ENCODE measurements at regions not wholly inside any gene's neighbourhood (a gene's known extent, or its start where the extent isn't known, plus 50 kb on each side); places are given as distances from the start of the nearest gene placed in this dataset.
"Not testable (repeated sequence)": the region's sequence is repeated elsewhere in the genome, so short reads cannot be mapped to it uniquely, and the experiment has no call there.

GRCh38 chr13:87925006-87925405, 253.8 kb downstream of the SLITRK5 start:
- no peaks in the 10 kb centered on the region for H3K36me3 ChIP-seq (ENCODE audit: insufficient read depth, low read depth, low read length)
- no peak overlapping the region for H3K4me3 ChIP-seq (ENCODE audit: low read length)

DNA sequence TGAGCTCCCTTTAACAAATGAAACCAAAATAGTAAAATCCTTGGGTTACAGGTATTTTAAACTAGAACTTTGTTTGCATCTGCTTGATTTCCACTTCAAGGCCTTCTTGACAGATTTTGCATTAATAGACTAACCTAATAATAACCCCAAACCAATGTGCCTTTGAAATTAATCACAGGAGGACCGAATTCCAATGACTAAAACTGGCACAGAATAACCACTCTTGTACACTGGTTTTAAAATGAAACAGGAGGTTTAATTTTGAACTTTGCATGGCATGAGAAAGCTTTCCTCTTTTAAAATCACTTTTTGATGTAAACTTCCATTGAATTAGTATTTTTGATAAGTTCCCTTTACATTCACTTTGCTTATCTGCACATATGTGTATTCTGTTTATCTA, 269.6 kb downstream of the SLITRK5 start:
- Histone ChIP-seq H3K9me3 (ENCODE audit: insufficient read depth, low read depth, low read length) (no peaks in the 10 kb centered on the region), H3K4me1 (ENCODE audit: insufficient read depth, low read length) (no peaks in the 10 kb centered on the region), H3K27ac (ENCODE audit: low read length) (no peak overlapping the region), H3K27me3 (ENCODE audit: insufficient read depth, low read length) (no peaks in the 10 kb centered on the region), H3K4me3 (ENCODE audit: low read length) (no peak overlapping the region), H3K36me3 (ENCODE audit: insufficient read depth, low read depth, low read length) (no peaks in the 10 kb centered on the region), H3K9ac (ENCODE audit: low read depth, low read length) (no peak overlapping the region)

More at GRCh38 chr13:87925006-87925405, 253.8 kb downstream of the SLITRK5 start:
- H3K27me3 ChIP-seq (ENCODE audit: insufficient read depth, low read length): no peaks in the 10 kb centered on the region
- peaks cover 4% of the 10 kb centered on the region; the same call in 1 of the 2 replicates for H3K4me1 ChIP-seq (ENCODE audit: insufficient read depth, low read length)
- H3K27ac ChIP-seq (ENCODE audit: low read length): no peak overlapping the region
- no peaks in the 10 kb centered on the region for H3K9me3 ChIP-seq (ENCODE audit: insufficient read depth, low read depth, low read length)
- no peak overlapping the region for H3K9ac ChIP-seq (ENCODE audit: low read depth, low read length)

- no peaks in the 10 kb centered on the region for H3K27me3 ChIP-seq (ENCODE audit: insufficient read depth, low read length)
- H3K9me3 ChIP-seq (ENCODE audit: insufficient read depth, low read depth, low read length): no peaks in the 10 kb centered on the region
- no peaks in the 10 kb centered on the region for H3K36me3 ChIP-seq (ENCODE audit: insufficient read depth, low read depth, low read length)
- H3K9ac ChIP-seq (ENCODE audit: low read depth, low read length): no peak overlapping the region
- H3K4me3 ChIP-seq (ENCODE audit: low read length): no peak overlapping the region
- H3K27ac ChIP-seq (ENCODE audit: low read length): no peak overlapping the region
- no peaks in the 10 kb centered on the region for H3K4me1 ChIP-seq (ENCODE audit: insufficient read depth, low read length)
Measured at GRCh38 chr13:87941226-87941625, 270.1 kb downstream of the SLITRK5 start.

- no peak overlapping the region for H3K4me3 ChIP-seq (ENCODE audit: low read length)
- H3K9ac ChIP-seq (ENCODE audit: low read depth, low read length): no peak overlapping the region
- no peaks in the 10 kb centered on the region for H3K27me3 ChIP-seq (ENCODE audit: insufficient read depth, low read length)
- no peaks in the 10 kb centered on the region for H3K9me3 ChIP-seq (ENCODE audit: insufficient read depth, low read depth, low read length)
- H3K36me3 ChIP-seq (ENCODE audit: insufficient read depth, low read depth, low read length): no peaks in the 10 kb centered on the region
- H3K4me1 ChIP-seq (ENCODE audit: insufficient read depth, low read length): no peaks in the 10 kb centered on the region
- H3K27ac ChIP-seq (ENCODE audit: low read length): no peak overlapping the region
Measured at GRCh38 chr13:87942205-87942604, 271.0 kb downstream of the SLITRK5 start.

- Histone ChIP-seq H3K9me3 (ENCODE audit: insufficient read depth, low read depth, low read length) (no peaks in the 10 kb centered on the region), H3K27ac (ENCODE audit: low read length) (no peak overlapping the region), H3K36me3 (ENCODE audit: insufficient read depth, low read depth, low read length) (no peaks in the 10 kb centered on the region), H3K4me1 (ENCODE audit: insufficient read depth, low read length) (no peaks in the 10 kb centered on the region), H3K27me3 (ENCODE audit: insufficient read depth, low read length) (no peaks in the 10 kb centered on the region), H3K9ac (ENCODE audit: low read depth, low read length) (no peak overlapping the region), H3K4me3 (ENCODE audit: low read length) (no peak overlapping the region)
Measured at GRCh38 chr13:87944038-87944437, 272.9 kb downstream of the SLITRK5 start.

DNA sequence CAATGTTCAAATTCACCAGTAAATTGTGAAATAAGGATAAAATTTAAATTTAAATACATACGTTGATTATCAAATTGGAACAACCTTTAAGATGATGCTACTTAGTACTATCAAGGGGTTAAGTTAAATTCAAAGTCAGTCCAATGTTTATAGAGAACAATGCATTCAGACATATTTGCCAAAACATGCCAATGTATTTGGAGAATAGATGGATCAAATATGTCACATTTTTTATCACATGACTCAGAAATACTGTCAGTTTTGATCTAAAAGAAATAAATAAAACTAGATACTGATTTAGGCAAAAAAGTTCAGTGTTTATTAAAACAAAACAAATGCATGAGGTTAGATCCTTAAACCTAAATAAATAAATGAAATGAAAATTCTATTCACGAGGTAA, 281.2 kb downstream of the SLITRK5 start:
- no peak overlapping the region for H3K27ac ChIP-seq (ENCODE audit: low read length)
- no peak overlapping the region for H3K9ac ChIP-seq (ENCODE audit: low read depth, low read length)
- no peaks in the 10 kb centered on the region for H3K36me3 ChIP-seq (ENCODE audit: insufficient read depth, low read depth, low read length)
- H3K4me1 ChIP-seq (ENCODE audit: insufficient read depth, low read length): no peaks in the 10 kb centered on the region
- no peaks in the 10 kb centered on the region for H3K9me3 ChIP-seq (ENCODE audit: insufficient read depth, low read depth, low read length)
- no peaks in the 10 kb centered on the region for H3K27me3 ChIP-seq (ENCODE audit: insufficient read depth, low read length)
- no peak overlapping the region for H3K4me3 ChIP-seq (ENCODE audit: low read length)

GRCh38 chr13:87953381-87953780, 282.2 kb downstream of the SLITRK5 start:
- H3K4me3 ChIP-seq (ENCODE audit: low read length): no peak overlapping the region
- H3K27ac ChIP-seq (ENCODE audit: low read length): no peak overlapping the region
- no peaks in the 10 kb centered on the region for H3K4me1 ChIP-seq (ENCODE audit: insufficient read depth, low read length)
- H3K36me3 ChIP-seq (ENCODE audit: insufficient read depth, low read depth, low read length): no peaks in the 10 kb centered on the region
- no peak overlapping the region for H3K9ac ChIP-seq (ENCODE audit: low read depth, low read length)
- H3K27me3 ChIP-seq (ENCODE audit: insufficient read depth, low read length): no peaks in the 10 kb centered on the region
- no peaks in the 10 kb centered on the region for H3K9me3 ChIP-seq (ENCODE audit: insufficient read depth, low read depth, low read length)

GRCh38 chr13:87954091-87954490, 282.9 kb downstream of the SLITRK5 start:
- Histone ChIP-seq H3K27ac (ENCODE audit: low read length) (no peak overlapping the region), H3K4me3 (ENCODE audit: low read length) (no peak overlapping the region), H3K27me3 (ENCODE audit: insufficient read depth, low read length) (no peaks in the 10 kb centered on the region), H3K9me3 (ENCODE audit: insufficient read depth, low read depth, low read length) (no peaks in the 10 kb centered on the region), H3K36me3 (ENCODE audit: insufficient read depth, low read depth, low read length) (no peaks in the 10 kb centered on the region), H3K4me1 (ENCODE audit: insufficient read depth, low read length) (no peaks in the 10 kb centered on the region), H3K9ac (ENCODE audit: low read depth, low read length) (no peak overlapping the region)

DNA sequence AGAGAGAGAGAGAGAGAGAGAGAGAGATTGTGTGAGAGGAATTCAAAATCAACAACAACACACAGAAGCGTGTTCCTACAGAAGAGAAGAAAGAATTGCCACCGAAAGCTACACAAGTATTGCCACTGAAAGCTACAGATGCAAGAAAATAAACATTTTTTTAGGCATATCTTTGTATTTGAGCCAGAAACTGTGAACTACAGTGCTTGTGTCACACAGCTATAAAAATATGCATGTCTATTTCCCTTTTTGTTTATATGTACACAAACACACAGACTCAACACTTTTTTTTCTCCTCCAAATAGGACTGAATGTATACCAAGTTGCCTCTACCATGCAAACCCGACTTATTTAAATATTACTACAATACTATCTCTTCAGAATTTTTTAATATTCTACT, 290.4 kb downstream of the SLITRK5 start:
- no peaks in the 10 kb centered on the region for H3K36me3 ChIP-seq (ENCODE audit: insufficient read depth, low read depth, low read length)

GRCh38 chr13:87972568-87972967, 301.4 kb downstream of the SLITRK5 start:
- H3K9me3 ChIP-seq (ENCODE audit: insufficient read depth, low read depth, low read length): no peaks in the 10 kb centered on the region
- H3K9ac ChIP-seq (ENCODE audit: low read depth, low read length): no peak overlapping the region
- H3K36me3 ChIP-seq (ENCODE audit: insufficient read depth, low read depth, low read length): no peaks in the 10 kb centered on the region
- H3K4me3 ChIP-seq (ENCODE audit: low read length): no peak overlapping the region
- H3K27me3 ChIP-seq (ENCODE audit: insufficient read depth, low read length): no peaks in the 10 kb centered on the region
- no peak overlapping the region for H3K27ac ChIP-seq (ENCODE audit: low read length)
- H3K4me1 ChIP-seq (ENCODE audit: insufficient read depth, low read length): no peaks in the 10 kb centered on the region

More for the DNA sequence above, 290.4 kb downstream of the SLITRK5 start:
- no peaks in the 10 kb centered on the region for H3K4me1 ChIP-seq (ENCODE audit: insufficient read depth, low read length)
- H3K9me3 ChIP-seq (ENCODE audit: insufficient read depth, low read depth, low read length): no peaks in the 10 kb centered on the region
- no peak overlapping the region for H3K9ac ChIP-seq (ENCODE audit: low read depth, low read length)
- H3K27ac ChIP-seq (ENCODE audit: low read length): no peak overlapping the region
- H3K4me3 ChIP-seq (ENCODE audit: low read length): no peak overlapping the region
- no peaks in the 10 kb centered on the region for H3K27me3 ChIP-seq (ENCODE audit: insufficient read depth, low read length)

DNA sequence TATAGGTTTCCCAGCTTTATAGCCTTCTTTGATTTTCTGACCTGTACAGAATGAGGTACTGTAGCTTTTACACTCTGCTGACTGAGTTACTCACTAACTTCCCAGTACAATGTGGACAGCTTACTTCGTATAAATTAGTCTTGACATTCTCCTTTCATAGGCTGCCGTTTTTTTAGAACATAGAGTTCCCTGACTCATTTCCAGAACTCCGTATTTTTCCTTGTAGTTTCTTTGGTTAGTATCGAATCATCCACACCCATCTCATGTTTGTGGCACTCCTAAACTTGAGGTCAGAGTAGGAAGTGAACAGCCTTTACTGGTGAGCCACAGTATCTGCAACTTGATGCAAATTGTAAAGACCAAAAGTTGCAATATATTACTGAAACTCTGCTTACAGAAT, 303.9 kb downstream of the SLITRK5 start:
- Histone ChIP-seq H3K9me3 (ENCODE audit: insufficient read depth, low read depth, low read length) (no peaks in the 10 kb centered on the region; the same call in 1 of the 2 replicates), H3K9ac (ENCODE audit: low read depth, low read length) (no peak overlapping the region), H3K27ac (ENCODE audit: low read length) (no peak overlapping the region), H3K27me3 (ENCODE audit: insufficient read depth, low read length) (no peaks in the 10 kb centered on the region), H3K4me3 (ENCODE audit: low read length) (no peak overlapping the region), H3K4me1 (ENCODE audit: insufficient read depth, low read length) (no peaks in the 10 kb centered on the region), H3K36me3 (ENCODE audit: insufficient read depth, low read depth, low read length) (no peaks in the 10 kb centered on the region)

DNA sequence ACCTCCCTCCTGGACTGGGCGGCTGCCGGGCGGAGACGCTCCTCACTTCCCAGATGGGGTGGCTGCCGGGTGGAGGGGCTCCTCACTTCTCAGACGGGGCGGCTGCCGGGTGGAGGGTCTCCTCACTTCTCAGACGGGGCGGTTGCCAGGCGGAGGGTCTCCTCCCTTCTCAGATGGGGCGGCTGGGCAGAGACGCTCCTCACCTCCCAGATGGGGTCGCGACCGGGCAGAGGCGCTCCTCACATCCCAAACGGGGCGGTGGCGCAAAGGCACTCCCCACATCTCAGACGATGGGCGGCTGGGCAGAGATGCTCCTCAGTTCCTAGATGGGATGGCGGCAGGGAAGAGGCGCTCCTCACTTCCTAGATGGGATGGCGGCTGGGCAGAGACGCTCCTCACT, 305.5 kb downstream of the SLITRK5 start:
- H3K9ac ChIP-seq (ENCODE audit: low read depth, low read length); H3K27me3 ChIP-seq (ENCODE audit: insufficient read depth, low read length); H3K4me3 ChIP-seq (ENCODE audit: low read length); H3K9me3 ChIP-seq (ENCODE audit: insufficient read depth, low read depth, low read length); H3K27ac ChIP-seq (ENCODE audit: low read length); H3K36me3 ChIP-seq (ENCODE audit: insufficient read depth, low read depth, low read length); H3K4me1 ChIP-seq (ENCODE audit: insufficient read depth, low read length): not testable (repeated sequence)

DNA sequence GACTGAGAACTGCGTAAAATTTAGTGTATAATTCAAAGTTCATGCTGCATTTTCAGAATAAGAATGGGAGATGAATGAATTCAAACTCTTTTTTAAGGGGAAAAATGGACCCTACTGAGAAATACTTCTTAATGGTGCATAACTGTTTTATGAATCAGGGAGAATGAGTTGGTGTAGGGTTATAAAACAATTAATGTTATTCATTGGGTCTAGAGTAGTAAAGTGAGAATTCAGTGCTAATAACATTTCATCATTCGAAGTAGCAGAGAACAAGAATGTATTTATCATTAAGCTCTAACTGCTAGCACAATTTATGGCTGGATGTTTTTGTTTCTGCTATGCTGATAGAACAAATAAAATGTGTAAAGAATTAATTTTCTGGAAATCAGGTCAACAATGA, 310.2 kb downstream of the SLITRK5 start:
- Histone ChIP-seq H3K9me3 (ENCODE audit: insufficient read depth, low read depth, low read length) (peaks cover 9% of the 10 kb centered on the region), H3K36me3 (ENCODE audit: insufficient read depth, low read depth, low read length) (no peaks in the 10 kb centered on the region), H3K4me1 (ENCODE audit: insufficient read depth, low read length) (no peaks in the 10 kb centered on the region), H3K27ac (ENCODE audit: low read length) (no peak overlapping the region), H3K9ac (ENCODE audit: low read depth, low read length) (no peak overlapping the region), H3K27me3 (ENCODE audit: insufficient read depth, low read length) (no peaks in the 10 kb centered on the region), H3K4me3 (ENCODE audit: low read length) (no peak overlapping the region)
